ENCODE measurements at regions not wholly inside any gene's neighbourhood (a gene's known extent, or its start where the extent isn't known, plus 50 kb on each side); places are given as distances from the start of the nearest gene placed in this dataset.

GRCh38 chr14:89498878-89499277 is 81.8 kb upstream of the FOXN3 start:
- TF ChIP-seq CTCF (IDR thresholded peaks at IDR 0.05): no peak
- TF ChIP-seq EZH2 (IDR thresholded peaks at IDR 0.05; ENCODE audit: borderline replicate concordance, insufficient read depth, low read depth, low read length, poor library complexity, severe bottlenecking): no peak

Measured in B cell (primary cell).